Trophoblast cell (in vitro differentiated cells and primary cell): ENCODE measurements at regions not wholly inside any gene's neighbourhood (a gene's known extent, or its start where the extent isn't known, plus 50 kb on each side); places are given as distances from the start of the nearest gene placed in this dataset.

ENCODE experiments used
- DNase-seq, 2 donors: peaks; one replicate each; pipeline ENCODE4 v3.0.0-alpha.2; 2016
- H2AFZ ChIP-seq: 2 replicates; pipeline ENCODE4 v1.6.1; 2013; ENCODE audit warnings: low read length, moderate library complexity, mild to moderate bottlenecking; ENCODE audit not compliant: insufficient read depth, poor library complexity
- H2AK5ac ChIP-seq: 2 replicates; pipeline ENCODE4 v1.6.1; 2013; ENCODE audit warnings: mild to moderate bottlenecking, low read length
- H2BK120ac ChIP-seq: 2 replicates; pipeline ENCODE4 v1.6.1; 2013; ENCODE audit warnings: low read length, mild to moderate bottlenecking, moderate library complexity; ENCODE audit not compliant: insufficient read depth, poor library complexity
- H2BK12ac ChIP-seq: 2 replicates; pipeline ENCODE4 v1.6.1; 2013; ENCODE audit warnings: mild to moderate bottlenecking, low read length, moderate library complexity
- H2BK5ac ChIP-seq: 2 replicates; pipeline ENCODE4 v1.6.1; 2013; ENCODE audit warnings: low read length, low read depth, moderate library complexity, mild to moderate bottlenecking; ENCODE audit not compliant: poor library complexity
- H3K14ac ChIP-seq: 2 replicates; pipeline ENCODE4 v1.6.1; 2013; ENCODE audit warnings: mild to moderate bottlenecking, low read length
- H3K18ac ChIP-seq: 2 replicates; pipeline ENCODE4 v1.6.1; 2013; ENCODE audit warnings: mild to moderate bottlenecking, low read length
- H3K23ac ChIP-seq: 2 replicates; pipeline ENCODE4 v1.6.1; 2013; ENCODE audit warnings: low read length
- H3K27ac ChIP-seq: 2 replicates; pipeline ENCODE4 v1.5.1; 2013; ENCODE audit warnings: low read depth, mild to moderate bottlenecking, inconsistent platforms, low read length, moderate library complexity
- H3K27me3 ChIP-seq: 2 replicates; pipeline ENCODE4 v1.6.1; 2013; ENCODE audit warnings: inconsistent platforms, mild to moderate bottlenecking, low read length, moderate library complexity; ENCODE audit not compliant: insufficient read depth
- H3K36me3 ChIP-seq, 2 experiments: 1 replicate in 1 of 2; 2 replicates in 1 of 2; pipeline ENCODE4 v1.6.1; 2013; ENCODE audit warnings: low read length in 2 of 2, mild to moderate bottlenecking in 2 of 2, moderate library complexity in 1 of 2; ENCODE audit not compliant: insufficient read depth in 2 of 2, control insufficient read depth in 1 of 2
- H3K4ac ChIP-seq: 2 replicates; pipeline ENCODE4 v1.6.1; 2013; ENCODE audit warnings: low read depth, mild to moderate bottlenecking, low read length, moderate library complexity
- H3K4me1 ChIP-seq, 2 experiments: 1 replicate in 1 of 2; 2 replicates in 1 of 2; pipeline ENCODE4 v1.6.1; 2013; ENCODE audit warnings: low read length in 2 of 2, mild to moderate bottlenecking in 2 of 2, moderate library complexity in 1 of 2; ENCODE audit not compliant: insufficient read depth in 2 of 2, control insufficient read depth in 1 of 2
- H3K4me2 ChIP-seq: 2 replicates; pipeline ENCODE4 v1.6.1; 2013; ENCODE audit warnings: inconsistent platforms, mild to moderate bottlenecking, low read length, moderate library complexity
- H3K4me3 ChIP-seq: 2 replicates; pipeline ENCODE4 v1.5.1; 2013; ENCODE audit warnings: mild to moderate bottlenecking, low read depth, low read length, inconsistent platforms
- H3K79me1 ChIP-seq: one replicate; pipeline ENCODE4 v1.6.1; 2013; ENCODE audit warnings: low read length
- H3K79me2 ChIP-seq: 2 replicates; pipeline ENCODE4 v1.6.1; 2013; ENCODE audit warnings: low read length, mild to moderate bottlenecking; ENCODE audit not compliant: control insufficient read depth, insufficient read depth, poor library complexity
- H3K9ac ChIP-seq: 2 replicates; pipeline ENCODE4 v1.6.1; 2013; ENCODE audit warnings: mild to moderate bottlenecking, low read length
- H3K9me3 ChIP-seq: 2 replicates; pipeline ENCODE4 v1.6.1; 2013; ENCODE audit warnings: low read depth, mild to moderate bottlenecking, control low read depth, inconsistent platforms, low read length; ENCODE audit not compliant: insufficient read depth
- H4K12ac ChIP-seq: 2 replicates; pipeline ENCODE4 v1.6.1; 2013; ENCODE audit warnings: low read depth, mild to moderate bottlenecking, low read length, moderate library complexity
- H4K8ac ChIP-seq: 2 replicates; pipeline ENCODE4 v1.6.1; 2013; ENCODE audit warnings: low read depth, mild to moderate bottlenecking, low read length, moderate library complexity
- H4K91ac ChIP-seq: one replicate; pipeline ENCODE4 v1.6.1; 2013; ENCODE audit warnings: low read depth, mild to moderate bottlenecking, low read length, moderate library complexity
- WGBS: extraction: QIAGEN DNeasy Blood & Tissue Kit; methylation state at CpG from one replicate; pipeline ENCODE4 v1.1.7; 2013; ENCODE audit warnings: missing lambda C conversion rate; ENCODE audit not compliant: insufficient read length, insufficient coverage; ENCODE audit errors: extremely low coverage; 5-methylcytosine and 5-hydroxymethylcytosine counted together

DNA sequence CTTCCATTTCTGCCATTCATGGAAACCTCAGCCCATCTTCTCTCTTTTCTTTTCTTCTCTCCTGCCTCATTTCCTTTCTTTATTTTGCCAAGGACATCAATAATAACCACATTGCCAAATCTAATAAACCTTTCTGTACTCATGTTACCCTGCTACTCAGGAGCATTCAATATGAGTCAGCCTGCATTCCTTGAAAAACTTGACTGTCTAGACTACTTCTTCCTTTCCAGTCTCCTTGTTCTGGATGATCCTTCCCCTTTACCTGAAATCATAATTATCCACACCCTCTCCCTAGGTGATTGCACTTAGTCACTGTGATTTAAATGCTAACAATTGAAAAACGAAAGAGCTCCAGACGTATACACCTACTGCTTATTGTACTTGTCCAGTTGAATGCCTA lies 253.2 kb upstream of the CENPE start:
- no peaks in the 10 kb centered on the region for H3K27me3 ChIP-seq
- H3K79me1 ChIP-seq: no peaks in the 10 kb centered on the region
- no peak overlapping the region for H4K12ac ChIP-seq
- H2AK5ac ChIP-seq: no peak overlapping the region
- no peak overlapping the region for H3K23ac ChIP-seq
- H3K4me3 ChIP-seq: no peak overlapping the region
- H3K79me2 ChIP-seq: no peaks in the 10 kb centered on the region
- H4K91ac ChIP-seq: no peak overlapping the region
- no peaks in the 10 kb centered on the region for H3K36me3 ChIP-seq
- DNase-seq: peak; percentile 63 to 87
- H3K9me3 ChIP-seq: no peaks in the 10 kb centered on the region
- H2BK5ac ChIP-seq: no peak overlapping the region
- no peaks in the 10 kb centered on the region for H3K4me1 ChIP-seq
- no peak overlapping the region for H3K14ac ChIP-seq
- H3K4me2 ChIP-seq: no peak overlapping the region
- WGBS: no CpG with 5 or more reads among the region's 2 CpGs
- no peak overlapping the region for H3K9ac ChIP-seq
- H3K27ac ChIP-seq: no peak overlapping the region
- no peak overlapping the region for H3K4ac ChIP-seq
- no peak overlapping the region for H3K18ac ChIP-seq
- no peak overlapping the region for H2AFZ ChIP-seq
- H2BK120ac ChIP-seq: no peak overlapping the region
- H4K8ac ChIP-seq: no peak overlapping the region
- no peak overlapping the region for H2BK12ac ChIP-seq

GRCh38 chr4:103450693-103451092 lies 252.6 kb upstream of the CENPE start:
- no peak overlapping the region for H2AK5ac ChIP-seq
- H3K23ac ChIP-seq: no peak overlapping the region
- H4K8ac ChIP-seq: no peak overlapping the region
- no peaks in the 10 kb centered on the region for H3K9me3 ChIP-seq
- H3K4ac ChIP-seq: no peak overlapping the region
- no peak overlapping the region for H4K91ac ChIP-seq
- no peak overlapping the region for H4K12ac ChIP-seq
- H3K4me2 ChIP-seq: no peak overlapping the region
- H2BK120ac ChIP-seq: no peak overlapping the region
- no peak overlapping the region for H3K27ac ChIP-seq
- H3K18ac ChIP-seq: no peak overlapping the region
- no peak overlapping the region for H3K4me3 ChIP-seq
- no peaks in the 10 kb centered on the region for H3K27me3 ChIP-seq
- H3K79me1 ChIP-seq: no peaks in the 10 kb centered on the region
- H2BK12ac ChIP-seq: no peak overlapping the region
- DNase-seq: no peak
- H3K9ac ChIP-seq: no peak overlapping the region
- H3K79me2 ChIP-seq: no peaks in the 10 kb centered on the region
- no peaks in the 10 kb centered on the region for H3K36me3 ChIP-seq
- no peak overlapping the region for H2AFZ ChIP-seq
- H3K4me1 ChIP-seq: no peaks in the 10 kb centered on the region
- no CpG with 5 or more reads among the region's 2 CpGs for WGBS
- H2BK5ac ChIP-seq: no peak overlapping the region
- no peak overlapping the region for H3K14ac ChIP-seq

GRCh38 chr4:103449296-103450023 lies 251.3 kb upstream of the CENPE start:
- no peaks in the 10 kb centered on the region for H3K4me1 ChIP-seq
- H3K27ac ChIP-seq: no peak overlapping the region
- H2AK5ac ChIP-seq: no peak overlapping the region
- peak overlapping the region; percentile 63 for H2BK5ac ChIP-seq
- H3K18ac ChIP-seq: no peak overlapping the region
- no peak overlapping the region for H3K14ac ChIP-seq
- no peaks in the 10 kb centered on the region for H3K79me1 ChIP-seq
- H4K8ac ChIP-seq: peak overlapping the region; percentile 47
- no peak overlapping the region for H3K23ac ChIP-seq
- H3K4ac ChIP-seq: no peak overlapping the region
- no peak for DNase-seq
- WGBS: 100% methylated on average over 1 of the region's 2 CpGs
- no peak overlapping the region for H3K4me3 ChIP-seq
- H2BK12ac ChIP-seq: no peak overlapping the region
- no peak overlapping the region for H4K12ac ChIP-seq
- H2BK120ac ChIP-seq: peak overlapping the region; percentile 33
- no peak overlapping the region for H4K91ac ChIP-seq
- H3K4me2 ChIP-seq: no peak overlapping the region
- H3K9me3 ChIP-seq: no peaks in the 10 kb centered on the region
- no peaks in the 10 kb centered on the region for H3K27me3 ChIP-seq
- no peak overlapping the region for H3K9ac ChIP-seq
- H3K79me2 ChIP-seq: no peaks in the 10 kb centered on the region
- no peak overlapping the region for H2AFZ ChIP-seq
- H3K36me3 ChIP-seq: no peaks in the 10 kb centered on the region

DNA sequence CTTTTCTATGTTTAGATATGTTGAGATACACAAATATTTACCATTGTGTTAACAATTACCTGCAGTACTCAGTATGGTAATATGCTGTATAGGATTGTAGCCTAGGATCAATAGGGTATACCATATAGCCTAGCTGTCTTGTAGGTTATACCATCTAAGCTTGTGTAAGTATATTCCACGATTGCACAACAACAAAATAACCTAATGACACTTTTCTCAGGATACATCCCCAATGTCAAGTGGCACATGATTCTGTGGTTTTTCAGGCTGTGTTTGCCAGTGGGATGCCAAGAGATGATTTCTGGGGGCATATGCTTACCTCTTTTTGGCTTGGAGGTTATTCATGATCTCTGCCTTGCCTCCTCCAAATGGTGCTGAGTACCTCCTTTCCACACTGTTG lies 247.2 kb upstream of the CENPE start:
- Histone ChIP-seq H2AFZ (no peak overlapping the region), H4K12ac (no peak overlapping the region), H2BK12ac (no peak overlapping the region), H3K27ac (no peak overlapping the region), H3K18ac (no peak overlapping the region), H3K23ac (no peak overlapping the region), H4K91ac (no peak overlapping the region), H3K14ac (no peak overlapping the region), H3K27me3 (no peaks in the 10 kb centered on the region), H3K79me1 (no peaks in the 10 kb centered on the region), H3K9ac (no peak overlapping the region), H2BK5ac (no peak overlapping the region), H3K9me3 (no peaks in the 10 kb centered on the region), H4K8ac (no peak overlapping the region), H3K4me1 (no peaks in the 10 kb centered on the region), H3K79me2 (no peaks in the 10 kb centered on the region), H3K4me2 (no peak overlapping the region), H3K4me3 (no peak overlapping the region), H3K36me3 (no peaks in the 10 kb centered on the region), H2BK120ac (no peak overlapping the region), H3K4ac (no peak overlapping the region), H2AK5ac (no peak overlapping the region)
- DNase-seq: no peak
- WGBS: no CpG with 5 or more reads among the region's 1 CpG
